NCI-H2196 treated with DMSO at 0.1 percent for 48 hours (cell line): ENCODE measurements at regions not wholly inside any gene's neighbourhood (a gene's known extent, or its start where the extent isn't known, plus 50 kb on each side); places are given as distances from the start of the nearest gene placed in this dataset.

Experiments used
- DNase-seq: peaks from one replicate; lab custom pipeline; 2025; ENCODE audit not compliant: unreplicated experiment; lab: John Stamatoyannopoulos, UW

- no peak for DNase-seq
Observed at GRCh38 chr22:47842119-47842518, 1079.7 kb downstream of the TBC1D22A start.

DNA sequence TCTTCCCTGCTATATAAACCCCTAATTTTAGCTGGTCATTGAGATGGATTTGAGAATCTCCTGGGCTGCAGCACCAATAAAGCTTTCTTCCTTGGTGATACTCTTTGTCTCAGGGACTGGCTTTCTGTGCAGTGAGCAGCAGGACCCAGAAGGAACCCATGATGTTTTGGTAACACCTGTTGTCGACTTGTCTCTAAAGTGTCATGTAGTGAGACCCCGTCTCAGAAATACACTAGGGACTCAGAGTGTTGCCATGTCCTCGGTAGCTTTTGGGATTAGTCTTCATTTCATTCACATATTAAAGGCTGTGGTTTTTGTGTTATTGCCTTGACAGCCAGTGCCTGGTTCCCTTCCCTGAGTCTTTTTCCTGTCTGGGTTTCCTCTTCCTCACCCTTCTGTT, 1078.7 kb downstream of the TBC1D22A start:
- DNase-seq = no peak

GRCh38 chr22:47839595-47840227, 1077.3 kb downstream of the TBC1D22A start:
- DNase-seq = no peak

DNA sequence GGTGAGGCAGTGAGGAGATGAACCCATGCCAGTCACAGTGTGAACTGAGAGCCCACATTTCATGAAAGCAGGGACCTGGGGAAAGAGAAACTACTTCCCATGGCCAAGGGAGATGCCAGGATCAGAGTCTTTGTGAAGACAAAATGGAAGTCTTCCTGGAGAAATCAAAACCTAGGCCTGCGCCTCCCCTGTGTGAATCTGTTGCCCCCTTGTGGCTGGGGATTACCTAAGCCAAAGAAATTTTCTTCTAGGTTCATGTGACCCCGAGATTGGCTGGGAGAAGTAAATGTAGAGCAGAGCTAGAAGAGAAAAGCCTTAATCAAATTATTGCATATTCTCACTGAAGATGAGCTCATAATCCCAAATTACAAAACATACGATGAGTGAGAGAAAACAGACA, 1075.3 kb downstream of the TBC1D22A start:
- no peak for DNase-seq

GRCh38 chr22:47836957-47837356, 1074.5 kb downstream of the TBC1D22A start:
- no peak for DNase-seq

DNA sequence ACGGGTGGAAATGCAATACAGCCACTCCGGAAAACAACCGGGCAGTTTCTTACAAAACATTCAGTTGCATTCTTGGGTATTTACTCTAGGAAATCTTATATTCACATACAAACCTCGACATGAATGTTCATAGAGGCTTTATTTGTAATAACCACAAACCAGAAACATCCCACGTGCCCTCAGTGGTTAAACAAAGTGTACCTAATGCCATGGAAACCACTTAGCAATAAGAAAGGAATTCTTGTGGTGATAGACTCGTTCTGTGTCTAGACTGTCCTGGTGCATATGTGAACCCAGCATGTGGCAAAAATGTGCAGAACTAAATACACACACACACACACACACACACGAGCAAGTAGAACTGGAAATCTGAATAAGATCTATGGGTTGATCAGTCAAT, 1073.3 kb downstream of the TBC1D22A start:
- DNase-seq = no peak

DNA sequence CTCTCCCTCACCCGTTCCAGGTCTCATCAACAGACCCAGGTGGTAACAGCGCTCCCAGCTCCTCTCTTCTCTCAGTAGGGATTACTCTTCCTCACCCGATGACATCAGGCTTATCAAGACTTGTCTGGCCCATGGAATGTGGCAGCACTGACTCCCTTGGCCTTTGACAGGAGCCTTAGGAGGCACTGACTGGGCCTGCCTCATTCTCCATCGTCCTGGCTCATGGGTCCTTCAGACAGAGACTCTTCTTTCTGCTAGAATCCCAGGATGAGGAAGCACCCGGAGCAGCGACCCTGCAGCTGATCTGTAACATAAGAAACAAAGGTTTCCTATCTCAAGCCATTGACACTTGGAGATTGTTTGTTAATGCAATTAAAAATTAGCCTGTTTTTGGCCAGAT, 1063.6 kb downstream of the TBC1D22A start:
- no peak for DNase-seq

DNA sequence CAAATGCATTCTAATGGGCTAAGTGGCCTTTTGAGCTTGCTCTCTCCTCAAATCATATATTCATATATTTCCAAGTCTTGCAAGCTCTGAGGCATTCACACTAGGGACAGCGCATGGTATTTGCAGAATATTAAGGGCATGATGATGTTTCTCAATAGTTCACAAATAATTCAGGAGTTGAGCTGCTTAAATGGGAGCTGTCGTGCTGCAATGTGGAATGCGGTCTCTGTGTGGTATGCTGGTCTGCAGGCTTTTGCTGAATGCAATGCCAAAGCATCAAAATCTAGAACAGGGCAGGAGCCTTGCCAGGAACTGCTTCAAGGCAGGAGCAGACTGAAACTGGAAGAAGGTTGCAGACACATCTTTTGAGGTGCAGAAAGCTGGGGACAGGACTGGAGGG, 1060.0 kb downstream of the TBC1D22A start:
- DNase-seq = no peak

DNA sequence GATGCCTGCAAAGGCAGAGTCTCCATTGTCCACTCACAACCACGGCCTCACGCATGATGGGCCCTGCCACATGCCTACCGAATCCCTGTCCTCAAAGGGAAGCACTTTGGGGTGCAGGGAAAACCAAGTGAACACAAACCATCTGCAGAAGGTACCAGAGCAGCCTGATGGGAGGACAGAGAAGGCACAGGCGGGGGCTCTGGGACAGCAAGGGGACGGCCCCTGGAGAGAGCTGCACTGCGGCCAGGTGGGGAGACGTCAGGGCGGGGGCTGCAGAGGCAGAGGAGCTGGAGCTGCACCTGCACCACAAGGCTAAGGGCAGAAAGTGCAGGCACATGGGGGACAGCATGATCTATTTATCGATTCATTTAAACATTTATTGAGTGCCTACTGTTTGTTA, 1056.0 kb downstream of the TBC1D22A start:
- DNase-seq = no peak

DNA sequence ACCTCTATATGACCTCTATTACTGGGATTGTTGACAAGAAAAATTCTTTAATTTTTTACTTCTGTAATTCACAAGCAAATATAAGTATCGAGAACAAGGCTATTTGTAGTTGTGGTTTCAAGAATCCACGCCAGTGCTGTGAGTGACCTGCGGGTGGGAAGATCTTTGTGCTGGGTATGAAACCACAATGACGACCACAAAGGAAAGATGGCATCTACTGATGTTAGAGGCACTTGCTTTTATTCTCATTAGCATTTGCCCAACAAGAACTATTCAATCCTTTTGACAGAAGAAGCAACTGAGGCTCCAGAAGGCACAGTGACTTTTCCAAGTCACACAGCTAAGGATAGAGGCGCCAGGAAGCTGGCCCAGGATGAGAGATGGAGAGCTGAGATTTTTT, 1054.9 kb downstream of the TBC1D22A start:
- DNase-seq = no peak

GRCh38 chr22:47816863-47817210, 1054.4 kb downstream of the TBC1D22A start:
- DNase-seq = no peak

DNA sequence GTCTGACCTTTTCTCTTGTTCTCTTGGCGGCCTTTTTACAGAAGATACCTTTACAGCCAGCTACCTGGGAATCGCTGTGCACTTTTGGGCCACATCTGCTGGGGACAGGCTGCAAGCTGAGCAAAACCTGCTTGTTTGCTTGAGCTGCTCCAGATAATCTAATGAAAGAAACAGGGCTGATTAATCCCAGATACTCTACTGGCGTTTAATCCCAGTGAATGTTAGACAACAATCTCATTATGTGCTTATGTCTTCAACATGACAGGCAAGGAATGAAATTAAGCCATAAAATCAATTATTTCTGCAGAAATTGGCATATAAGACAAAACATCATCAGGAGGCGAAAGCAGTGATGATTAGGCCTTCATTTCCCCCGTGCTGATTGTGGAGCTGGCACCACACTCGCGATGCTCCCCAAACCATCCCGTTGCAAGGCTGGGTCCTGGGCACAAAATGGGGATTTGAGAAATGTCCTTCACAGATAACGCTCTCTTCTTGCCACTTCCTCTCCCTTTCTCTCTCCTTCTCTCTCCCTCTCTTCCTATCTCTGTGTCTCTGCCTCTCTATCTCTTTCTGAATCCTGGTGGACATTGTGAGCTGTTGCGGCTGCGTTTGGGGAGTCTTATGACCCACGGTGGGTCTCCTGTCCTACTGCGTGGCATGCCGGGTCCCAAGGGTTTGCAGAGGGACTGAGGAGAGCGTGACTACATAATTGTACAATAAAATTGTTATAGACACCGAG, 1053.8 kb downstream of the TBC1D22A start:
- DNase-seq = no peak

GRCh38 chr22:47814474-47814873, 1052.0 kb downstream of the TBC1D22A start:
- DNase-seq = no peak

DNA sequence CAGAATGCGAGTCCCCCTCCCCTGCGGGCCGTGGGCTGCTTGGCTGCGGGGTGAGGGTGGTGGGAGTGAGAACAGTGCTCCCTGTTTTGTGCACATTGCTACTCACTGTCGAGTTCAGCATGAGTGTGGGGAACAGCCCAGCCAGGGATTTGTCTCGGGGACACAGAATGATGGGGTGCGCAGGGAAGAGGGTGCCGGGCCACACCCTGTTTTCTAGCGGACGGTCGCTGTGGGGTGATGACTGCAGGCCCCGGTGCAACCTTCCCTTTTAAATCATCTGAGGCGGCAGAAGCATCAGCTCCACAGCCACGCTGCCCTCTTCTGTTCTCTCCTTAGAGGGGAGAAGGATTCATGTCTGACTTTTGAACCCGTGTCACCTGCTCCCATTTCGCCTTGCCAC, 1051.2 kb downstream of the TBC1D22A start:
- no peak for DNase-seq

- DNase-seq = no peak
Observed at GRCh38 chr22:47811971-47812370, 1049.5 kb downstream of the TBC1D22A start.

GRCh38 chr22:47810505-47811500, 1048.4 kb downstream of the TBC1D22A start:
- DNase-seq = no peak

DNA sequence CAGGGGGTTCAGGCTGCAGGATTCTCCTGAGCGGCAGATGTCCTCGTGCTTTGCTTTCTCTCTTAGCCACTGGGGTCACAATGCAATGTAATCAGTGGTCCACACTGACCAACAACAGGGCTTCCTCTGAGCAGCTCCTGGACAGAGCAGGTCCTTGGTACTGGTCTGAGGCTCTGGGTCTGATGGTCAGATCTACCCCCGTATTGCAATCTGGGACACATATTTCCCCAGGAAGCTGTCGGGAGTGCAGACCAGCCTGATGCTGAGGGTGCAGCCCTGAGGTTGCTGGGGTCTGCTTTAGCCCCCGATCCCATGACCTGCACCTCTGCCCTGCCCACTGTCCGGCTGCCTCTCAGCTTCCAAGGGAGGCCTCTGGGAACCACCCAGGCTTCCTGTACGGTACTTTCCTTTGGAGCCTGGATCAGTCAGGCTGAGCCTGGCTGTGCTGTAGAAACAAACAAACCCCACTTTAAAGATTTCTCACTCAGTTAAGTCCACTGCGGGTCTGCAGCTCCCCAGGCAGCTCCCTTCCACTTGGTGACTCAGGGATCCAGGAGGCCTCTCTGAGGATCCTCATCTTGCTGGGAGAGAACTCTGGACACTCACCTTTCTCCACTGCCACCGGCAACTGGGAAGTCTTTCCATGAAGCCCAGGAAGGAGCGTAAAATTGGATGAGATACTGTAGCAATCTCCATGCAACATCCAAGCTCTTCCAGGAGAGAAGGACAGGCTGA, 1046.6 kb downstream of the TBC1D22A start:
- DNase-seq = no peak

DNA sequence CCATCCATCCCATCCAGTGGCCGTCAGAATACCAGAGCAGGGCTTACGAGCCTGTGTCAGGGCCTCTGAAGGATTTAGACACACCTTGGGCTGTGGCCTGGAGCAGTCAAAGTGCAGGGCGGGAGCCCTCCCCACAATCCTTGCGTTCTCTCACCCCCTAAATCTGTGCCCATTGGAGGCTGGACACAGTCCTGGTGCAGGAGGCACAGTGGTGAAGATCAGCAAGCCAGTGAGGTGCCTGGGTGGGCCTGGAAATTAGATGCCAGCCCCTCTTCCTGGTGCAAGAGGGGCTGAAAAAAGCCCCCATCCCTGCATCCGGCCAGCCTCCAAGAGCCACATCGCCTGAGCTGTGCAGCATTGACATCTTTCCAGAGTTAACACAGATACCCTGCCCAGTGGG, 1045.8 kb downstream of the TBC1D22A start:
- DNase-seq = no peak

GRCh38 chr22:47807506-47807905, 1045.1 kb downstream of the TBC1D22A start:
- no peak for DNase-seq

- DNase-seq = no peak
Observed at GRCh38 chr22:47806894-47807293, 1044.4 kb downstream of the TBC1D22A start.

- no peak for DNase-seq
Observed at GRCh38 chr22:47805394-47805935, 1043.0 kb downstream of the TBC1D22A start.
